SK-N-SH (cell line): ENCODE measurements at regions not wholly inside any gene's neighbourhood (a gene's known extent, or its start where the extent isn't known, plus 50 kb on each side); places are given as distances from the start of the nearest gene placed in this dataset.
"Not testable (repeated sequence)": the region's sequence is repeated elsewhere in the genome, so short reads cannot be mapped to it uniquely, and the experiment has no call there.

Source experiments
- CTCF ChIA-PET: fragments of 300-600, 350-600 bp; formaldehyde crosslinking; extraction: SDS; loops from one replicate; lab custom pipeline; 2021; lab: Yijun Ruan, JAX
- POLR2A ChIA-PET: fragments of 350-600 bp; sonication (Branson Sonifier 250); formaldehyde crosslinking; extraction: SDS; loops from one replicate; lab custom pipeline; 2020; ENCODE audit warnings: antibody characterized with exemption, inconsistent platforms; lab: Yijun Ruan, JAX
- DNase-seq: peaks from one replicate; pipeline ENCODE4 v3.0.0; 2012
- H2AFZ ChIP-seq: fragments of 200-600 bp; sonication (generic); 2 replicates; pipeline ENCODE4 v1.8.1; 2016; ENCODE audit warnings: antibody characterized with exemption, mild to moderate bottlenecking, low read depth
- H3F3A ChIP-seq: fragments of 200-600 bp; sonication (generic); replicated peaks from 2 replicates; pipeline ENCODE3; 2016; ENCODE audit warnings: antibody characterized with exemption, mild to moderate bottlenecking; ENCODE audit not compliant: insufficient read depth
- H3K27ac ChIP-seq, 2 experiments: fragments of 200-500 bp in 1 of 2; fragments of 200-600 bp in 1 of 2; sonication (Bioruptor generic) in 1 of 2; sonication (generic), shearing (Covaris generic) in 1 of 2; 2 replicates each; pipeline versions ENCODE4 v1.5.1 to v1.6.1; 2014 to 2016; ENCODE audit warnings: low read depth in 2 of 2, inconsistent platforms in 1 of 2, low read length in 1 of 2, mild to moderate bottlenecking in 1 of 2, mixed read lengths in 1 of 2
- H3K27me3 ChIP-seq: fragments of 200-600 bp; sonication (generic), shearing (Covaris generic); 2 replicates; pipeline ENCODE4 v1.6.1; 2016; ENCODE audit warnings: mixed run types; ENCODE audit not compliant: insufficient read depth
- H3K36me3 ChIP-seq, 2 experiments: fragments of 200-500 bp in 1 of 2; fragments of 200-600 bp in 1 of 2; sonication (Bioruptor generic) in 1 of 2; sonication (generic) in 1 of 2; replicated peaks in 1 of 2; 2 replicates each; pipeline versions ENCODE3 to v1.5.1; 2014 to 2016; ENCODE audit warnings: low read length in 1 of 2, mild to moderate bottlenecking in 1 of 2; ENCODE audit not compliant: insufficient read depth in 2 of 2, control insufficient read depth in 1 of 2
- H3K4me1 ChIP-seq, 2 experiments: fragments of 200-500 bp in 1 of 2; fragments of 200-600 bp in 1 of 2; sonication (Bioruptor generic) in 1 of 2; sonication (generic), shearing (Covaris generic) in 1 of 2; 2 replicates each; pipeline versions ENCODE4 v1.5.1 to v1.6.1; 2014 to 2016; ENCODE audit warnings: low read depth in 1 of 2, low read length in 1 of 2, mixed run types in 1 of 2; ENCODE audit not compliant: insufficient read depth in 2 of 2, control insufficient read depth in 1 of 2
- H3K4me2 ChIP-seq: fragments of 200-600 bp; sonication (generic), shearing (Covaris generic); 2 replicates; pipeline ENCODE4 v1.6.1; 2017; ENCODE audit warnings: mixed run types
- H3K4me3 ChIP-seq, 2 experiments: fragments of 200-500 bp in 1 of 2; fragments of 200-600 bp in 1 of 2; sonication (Bioruptor generic) in 1 of 2; sonication (generic), shearing (Covaris generic) in 1 of 2; 2 replicates each; pipeline versions ENCODE4 v1.5.1 to v1.8.1; 2014 to 2016; ENCODE audit warnings: low read depth in 2 of 2, inconsistent platforms in 1 of 2, low read length in 1 of 2, mild to moderate bottlenecking in 1 of 2, mixed read lengths in 1 of 2, moderate library complexity in 1 of 2
- H3K79me2 ChIP-seq: fragments of 200-600 bp; sonication (generic); 2 replicates; pipeline ENCODE4 v1.8.1; 2017; ENCODE audit warnings: mild to moderate bottlenecking; ENCODE audit not compliant: insufficient read depth
- H3K9ac ChIP-seq: fragments of 200-600 bp; sonication (generic); 2 replicates; pipeline ENCODE4 v1.6.1; 2017; ENCODE audit warnings: mixed run types
- H3K9me2 ChIP-seq: fragments of 200-600 bp; sonication (generic); 2 replicates; pipeline ENCODE4 v1.6.1; 2017; ENCODE audit warnings: mixed run types
- H3K9me3 ChIP-seq: fragments of 200-600 bp; sonication (generic); 2 replicates; pipeline ENCODE4 v1.6.1; 2017; ENCODE audit warnings: mixed run types, mild to moderate bottlenecking, moderate library complexity
- H4K20me1 ChIP-seq: fragments of 200-600 bp; sonication (generic); 2 replicates; pipeline ENCODE4 v1.6.1; 2017; ENCODE audit warnings: mild to moderate bottlenecking, mixed run types; ENCODE audit not compliant: insufficient read depth
- CTCF ChIP-seq: fragments of 200-600 bp; sonication (generic); IDR thresholded peaks from 2 replicates; pipeline ENCODE4 v1.6.1; 2017; ENCODE audit warnings: antibody characterized with exemption, mild to moderate bottlenecking, moderate library complexity
- ELF1 ChIP-seq: IDR thresholded peaks from 2 replicates; pipeline ENCODE4 v1.4.0; 2012
- GABPA ChIP-seq: IDR thresholded peaks from 2 replicates; pipeline ENCODE4 v1.4.0; 2012; ENCODE audit warnings: low read depth, mild to moderate bottlenecking
- GATA2 ChIP-seq: sonication (generic); formaldehyde crosslinking; IDR thresholded peaks from 2 replicates; pipeline ENCODE4 v1.5.0; 2020; ENCODE audit warnings: mild to moderate bottlenecking, missing genetic modification reagents
- MEF2A ChIP-seq: IDR thresholded peaks from 2 replicates; pipeline ENCODE4 v1.4.0; 2012; ENCODE audit warnings: low read depth, borderline replicate concordance
- REST ChIP-seq: IDR thresholded peaks from 2 replicates; pipeline ENCODE4 v1.6.1; 2012; ENCODE audit warnings: mild to moderate bottlenecking, low read depth, low read length, moderate library complexity
- SIN3A ChIP-seq: IDR thresholded peaks from 2 replicates; pipeline ENCODE4 v1.6.1; 2012; ENCODE audit warnings: low read depth, mild to moderate bottlenecking, low read length, moderate library complexity, borderline replicate concordance
- SMC3 ChIP-seq: IDR thresholded peaks from 2 replicates; pipeline ENCODE4 v1.6.1; 2012; ENCODE audit warnings: low read depth, low read length, improper control_type of control experiment
- WGBS: methylation state at CpG from one replicate; pipeline ENCODE4 v1.1.6; 2017; ENCODE audit warnings: low lambda C conversion rate; 5-methylcytosine and 5-hydroxymethylcytosine counted together
- TF ChIP-seq, protein P1 (sequence below): IDR thresholded peaks from 2 replicates; pipeline ENCODE4 v1.4.0; 2012; ENCODE audit warnings: low read depth, borderline replicate concordance

GRCh38 chr10:45555795-45556194 is 116.8 kb downstream of the ZFAND4 start:
- Histone ChIP-seq H3K79me2 (no peaks in the 10 kb centered on the region; the same call in 1 of the 2 replicates), H3F3A (no peaks in the 10 kb centered on the region), H3K36me3 (no peaks in the 10 kb centered on the region), H3K27me3 (no peaks in the 10 kb centered on the region), H3K9ac (no peak overlapping the region), H4K20me1 (no peaks in the 10 kb centered on the region), H3K9me3 (no peaks in the 10 kb centered on the region), H3K4me2 (no peak overlapping the region), H3K4me1 (peaks cover 0 to 3% of the 10 kb centered on the region in 2 experiments; a peak in 1 of 4 replicates), H3K4me3 (no peak overlapping the region), H3K27ac (no peak overlapping the region), H2AFZ (no peak overlapping the region), H3K9me2 (no peaks in the 10 kb centered on the region)
- CTCF ChIA-PET = no interaction called here
- POLR2A ChIA-PET = no interaction called here
- TF ChIP-seq GABPA (no peak), SIN3A (no peak), ELF1 (no peak), SMC3 (no peak), GATA2 (CRISPR knock-in tag) (no peak), REST (no peak), CTCF (no peak), MEF2A (no peak)
- TF ChIP-seq, protein P1, sequence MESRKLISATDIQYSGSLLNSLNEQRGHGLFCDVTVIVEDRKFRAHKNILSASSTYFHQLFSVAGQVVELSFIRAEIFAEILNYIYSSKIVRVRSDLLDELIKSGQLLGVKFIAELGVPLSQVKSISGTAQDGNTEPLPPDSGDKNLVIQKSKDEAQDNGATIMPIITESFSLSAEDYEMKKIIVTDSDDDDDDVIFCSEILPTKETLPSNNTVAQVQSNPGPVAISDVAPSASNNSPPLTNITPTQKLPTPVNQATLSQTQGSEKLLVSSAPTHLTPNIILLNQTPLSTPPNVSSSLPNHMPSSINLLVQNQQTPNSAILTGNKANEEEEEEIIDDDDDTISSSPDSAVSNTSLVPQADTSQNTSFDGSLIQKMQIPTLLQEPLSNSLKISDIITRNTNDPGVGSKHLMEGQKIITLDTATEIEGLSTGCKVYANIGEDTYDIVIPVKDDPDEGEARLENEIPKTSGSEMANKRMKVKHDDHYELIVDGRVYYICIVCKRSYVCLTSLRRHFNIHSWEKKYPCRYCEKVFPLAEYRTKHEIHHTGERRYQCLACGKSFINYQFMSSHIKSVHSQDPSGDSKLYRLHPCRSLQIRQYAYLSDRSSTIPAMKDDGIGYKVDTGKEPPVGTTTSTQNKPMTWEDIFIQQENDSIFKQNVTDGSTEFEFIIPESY = no peak
- 87% methylated on average over 3 of the region's 3 CpGs for whole genome bisulfite sequencing
- no peak for DNase-seq

GRCh38 chr10:45555332-45555731 is 117.2 kb downstream of the ZFAND4 start:
- H2AFZ ChIP-seq, H3K79me2 ChIP-seq, H3K27me3 ChIP-seq, H3F3A ChIP-seq, DNase-seq, H3K4me1 ChIP-seq, H3K9ac ChIP-seq, H4K20me1 ChIP-seq, H3K36me3 ChIP-seq, H3K4me3 ChIP-seq, H3K4me2 ChIP-seq, POLR2A ChIA-PET, H3K9me3 ChIP-seq, CTCF ChIA-PET, H3K9me2 ChIP-seq, H3K27ac ChIP-seq: not testable (repeated sequence)
- WGBS = 76% methylated on average over 5 of the region's 5 CpGs
